HG02571 (cell line): ENCODE measurements at regions not wholly inside any gene's neighbourhood (a gene's known extent, or its start where the extent isn't known, plus 50 kb on each side); places are given as distances from the start of the nearest gene placed in this dataset.

Experiments used
- ATAC-seq: cut with Tn5 transposase; IDR thresholded peaks from one replicate; pipeline ENCODE4 v1.9.1; 2021; ENCODE audit warnings: mild to moderate bottlenecking, moderate library complexity; ENCODE audit not compliant: unreplicated experiment

DNA sequence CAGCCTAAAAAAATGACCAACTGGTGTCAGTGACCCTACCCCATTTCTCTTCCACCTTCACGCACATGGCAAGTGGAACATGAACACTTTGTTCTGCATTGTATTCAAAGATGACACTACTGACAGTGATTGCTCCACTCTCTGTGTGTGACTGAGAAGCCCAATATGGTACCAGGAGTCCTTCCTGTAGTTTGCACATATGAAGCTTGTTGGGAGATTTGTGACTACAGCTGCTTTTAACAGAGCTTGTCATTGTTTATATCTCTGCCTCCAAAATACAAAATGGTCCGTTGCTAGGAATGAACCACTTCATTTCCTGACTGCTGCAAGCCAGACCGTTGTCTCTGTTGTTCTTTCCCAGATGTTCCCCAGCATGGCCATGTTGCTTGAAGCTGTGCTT is 140.3 kb upstream of the TCF21 start:
- no peak for ATAC-seq

DNA sequence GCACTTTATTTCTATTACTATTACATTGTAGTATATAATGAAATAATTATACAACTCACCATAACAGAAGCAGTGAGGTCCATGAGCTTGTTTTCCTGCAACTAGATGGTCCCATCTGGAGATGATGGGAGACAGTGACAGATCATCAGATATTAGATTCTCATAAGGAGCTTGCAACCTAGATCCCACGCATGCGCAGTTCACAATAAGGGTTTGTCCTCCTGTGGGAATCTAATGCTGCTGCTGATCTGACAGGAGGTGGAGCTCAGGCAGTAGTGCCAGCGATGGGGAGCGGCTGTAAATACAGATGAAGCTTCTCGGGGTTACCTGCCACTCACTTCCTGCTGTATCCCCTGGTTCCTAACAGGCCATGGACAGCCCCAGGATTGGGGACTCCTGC is 139.5 kb upstream of the TCF21 start:
- ATAC-seq = no peak

DNA sequence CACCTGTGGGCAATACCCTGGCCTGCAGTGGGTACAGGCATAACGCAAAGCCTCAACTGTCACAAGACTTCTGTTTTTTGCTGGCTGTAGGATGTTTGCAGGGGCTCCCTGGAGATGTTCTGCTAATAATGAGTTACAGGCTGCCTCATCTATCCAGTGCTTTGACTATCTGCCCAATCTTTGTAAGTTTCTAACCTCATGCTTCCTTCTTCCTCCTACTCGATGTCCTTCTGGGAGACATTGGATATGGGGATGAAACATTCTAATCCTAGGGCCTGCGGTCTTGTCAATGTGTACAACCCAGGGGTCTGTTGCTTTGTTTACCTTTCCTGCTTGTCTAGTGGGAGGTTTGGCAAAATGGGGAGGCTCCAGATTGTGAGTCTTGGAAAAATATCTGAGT is 136.8 kb upstream of the TCF21 start:
- no peak for ATAC-seq

- ATAC-seq = no peak
Measured at GRCh38 chr6:133753756-133754155, 135.2 kb upstream of the TCF21 start.

DNA sequence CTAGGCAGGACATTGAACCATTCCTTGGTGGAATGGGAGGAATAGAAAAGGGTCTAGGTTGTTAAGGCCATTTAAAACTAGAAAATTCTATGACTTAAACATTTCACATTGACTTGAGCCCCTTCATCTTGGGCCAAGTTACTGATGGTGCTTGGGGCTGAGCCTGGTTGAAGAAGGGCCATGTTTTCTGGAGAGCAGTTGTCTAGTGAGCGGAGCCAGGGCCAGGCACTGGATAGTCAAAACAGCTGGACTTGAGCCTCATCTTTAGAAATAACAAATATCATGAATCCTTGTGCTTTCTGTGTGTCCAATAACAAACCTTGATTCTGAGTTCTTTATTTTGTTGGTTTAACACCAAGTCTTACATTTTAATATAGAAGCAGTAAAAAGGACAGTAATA is 134.6 kb upstream of the TCF21 start:
- ATAC-seq = no peak

DNA sequence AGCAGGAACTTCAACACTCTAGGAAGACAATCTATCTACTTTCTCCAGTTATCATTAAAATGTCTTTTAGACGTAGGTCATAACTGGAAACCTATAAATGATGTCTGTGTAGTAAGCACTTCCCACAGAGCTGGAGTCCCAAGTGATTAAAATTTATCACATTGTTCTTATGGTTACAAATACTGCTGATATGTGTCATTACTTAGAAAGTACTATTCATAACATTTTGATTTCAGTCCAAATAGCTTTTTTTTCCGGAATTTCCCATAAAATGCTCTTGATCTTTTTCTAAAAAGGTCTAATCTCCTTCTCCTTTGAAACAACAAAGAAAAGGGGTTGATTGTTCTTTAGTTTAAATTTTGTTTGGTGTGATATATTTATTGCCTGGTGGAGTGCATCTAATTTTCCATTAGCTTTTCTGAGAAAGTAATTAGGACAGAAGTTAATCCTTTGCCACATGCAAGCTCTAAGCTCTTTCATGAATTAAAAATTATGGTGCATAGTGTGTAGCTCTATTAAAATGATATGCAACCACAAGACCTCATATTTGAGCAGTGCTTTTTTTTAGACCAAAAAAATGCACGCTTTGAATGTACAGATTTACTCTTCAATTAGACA is 132.7 kb upstream of the TCF21 start:
- no peak for ATAC-seq

- no peak for ATAC-seq
Measured at GRCh38 chr6:133757335-133757734, 131.6 kb upstream of the TCF21 start.

DNA sequence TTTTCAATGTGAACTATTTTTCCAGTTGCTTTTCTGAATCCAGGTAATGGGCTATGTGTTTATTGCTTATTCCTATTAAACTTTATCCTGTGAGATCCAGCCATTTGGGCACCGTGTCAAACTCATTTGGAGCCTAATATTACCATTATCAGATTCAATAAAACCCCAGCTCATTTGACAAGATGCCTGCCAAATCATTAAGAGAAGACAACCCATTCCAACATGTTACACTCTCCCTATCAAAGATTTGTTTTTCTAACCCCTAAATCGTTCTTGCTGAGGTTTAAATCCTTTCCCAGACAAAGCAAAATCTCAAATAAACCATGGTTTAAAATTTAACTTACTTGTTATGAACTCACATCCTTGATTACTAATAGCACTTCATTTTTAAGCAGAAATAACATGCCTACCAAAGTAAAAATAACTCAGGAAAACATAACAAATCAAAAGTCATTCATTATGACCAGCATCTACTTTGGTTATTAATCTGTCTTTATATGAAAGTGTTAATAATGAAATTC is 130.0 kb upstream of the TCF21 start:
- no peak for ATAC-seq

- no peak for ATAC-seq
Measured at GRCh38 chr6:133759524-133759923, 129.4 kb upstream of the TCF21 start.

DNA sequence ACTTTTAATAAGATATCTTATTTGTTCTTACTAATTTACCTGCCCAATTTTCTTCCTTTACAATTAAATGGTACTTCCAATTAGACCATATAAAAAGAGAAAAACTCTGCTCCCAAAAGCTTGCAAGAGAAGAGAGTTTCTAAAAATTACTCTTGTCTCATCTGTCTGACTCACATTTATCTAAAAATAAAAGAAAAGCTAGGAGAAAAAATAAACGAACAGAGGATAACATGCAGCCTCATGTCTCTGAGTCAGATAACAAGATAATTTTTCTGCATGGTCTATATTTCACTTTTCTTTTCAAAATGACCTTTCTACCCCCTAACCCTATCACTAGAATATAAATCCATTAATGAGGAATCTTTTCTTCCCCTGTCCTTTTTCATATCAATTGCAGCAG is 127.2 kb upstream of the TCF21 start:
- no peak for ATAC-seq

DNA sequence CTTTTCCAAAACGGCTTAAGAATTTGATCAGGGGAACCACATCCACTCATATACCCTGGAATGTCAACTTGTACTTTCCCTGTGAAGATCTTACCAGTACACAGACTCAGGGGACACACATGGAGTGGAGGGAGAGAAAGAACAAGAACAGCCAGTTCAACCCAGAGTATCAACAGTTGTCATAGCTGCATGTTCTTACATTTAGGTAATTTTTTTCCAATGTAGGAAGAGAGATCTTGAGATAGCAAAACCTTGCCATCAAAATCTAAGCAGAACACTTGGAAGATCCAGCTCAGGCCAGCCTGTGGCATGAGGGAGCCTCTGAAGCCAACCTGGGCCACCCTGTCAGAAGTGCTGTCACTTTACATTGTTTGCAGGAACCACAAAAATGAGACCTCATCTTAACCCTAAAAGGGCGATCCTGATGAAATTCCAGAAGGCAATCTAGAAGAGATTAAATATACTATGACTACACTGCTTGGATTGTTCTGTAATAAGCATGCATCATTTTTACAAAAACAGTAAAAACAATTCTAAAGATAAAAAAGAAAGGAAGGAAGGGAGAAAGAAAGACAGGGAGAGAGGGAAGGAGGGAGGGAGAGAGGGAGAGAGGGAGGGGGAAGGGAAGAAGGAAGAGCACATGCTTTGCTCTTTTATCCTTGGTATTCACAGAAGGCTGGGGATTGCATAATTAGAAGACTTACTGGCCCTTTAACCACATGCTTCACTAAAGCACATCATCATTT is 124.7 kb upstream of the TCF21 start:
- ATAC-seq = no peak

DNA sequence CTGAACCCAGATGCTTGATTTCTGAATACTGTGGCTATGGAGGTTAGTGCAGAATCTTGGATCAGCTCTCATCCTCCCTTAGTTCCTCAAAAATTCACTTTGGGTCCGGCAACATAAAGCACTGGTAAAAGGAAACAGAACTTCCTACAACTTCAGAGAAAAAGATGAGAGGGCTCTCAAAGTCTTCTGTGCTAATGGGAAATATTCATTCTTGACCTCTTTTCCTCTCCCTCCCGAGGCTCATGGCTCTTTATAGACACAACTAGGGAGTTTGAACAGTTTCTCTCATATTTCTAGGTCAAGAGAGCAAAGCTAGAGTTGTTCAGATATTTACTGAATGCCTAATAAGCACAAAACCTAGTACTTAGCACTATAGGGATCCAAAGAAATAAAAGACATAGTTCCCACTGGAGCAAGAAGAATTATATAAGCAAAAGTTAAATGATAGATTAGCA is 124.1 kb upstream of the TCF21 start:
- no peak for ATAC-seq

DNA sequence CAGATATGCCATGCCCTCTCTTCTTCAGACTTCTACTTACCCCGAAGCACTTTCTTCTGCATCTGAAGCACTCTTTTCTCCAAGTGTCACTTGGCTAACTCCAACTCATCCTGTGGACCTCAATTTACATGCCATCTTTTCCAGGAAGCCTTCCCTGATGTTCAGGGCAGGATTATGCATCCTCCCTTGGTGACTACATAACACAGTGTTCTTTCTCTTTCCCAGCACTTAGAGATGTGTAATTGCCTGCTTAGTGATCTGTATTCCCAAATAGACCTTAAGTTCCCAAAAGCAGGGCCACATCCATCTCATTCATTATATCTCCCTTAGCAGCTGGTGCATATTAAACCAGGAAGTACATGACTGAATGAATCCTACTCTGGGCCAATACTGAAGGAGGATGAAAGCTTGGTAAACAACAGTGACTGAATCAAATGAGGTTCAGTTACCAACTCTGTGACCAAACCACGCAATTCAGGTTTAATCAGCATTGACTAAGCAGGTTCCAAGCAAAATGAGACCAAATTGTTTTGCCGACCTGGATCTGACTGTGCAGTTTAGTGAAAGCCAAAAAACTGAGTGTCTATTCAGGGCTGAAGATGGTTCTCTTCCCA is 121.4 kb upstream of the TCF21 start:
- ATAC-seq = no peak

- ATAC-seq = no peak
Measured at GRCh38 chr6:133768656-133769295, 120.1 kb upstream of the TCF21 start.

DNA sequence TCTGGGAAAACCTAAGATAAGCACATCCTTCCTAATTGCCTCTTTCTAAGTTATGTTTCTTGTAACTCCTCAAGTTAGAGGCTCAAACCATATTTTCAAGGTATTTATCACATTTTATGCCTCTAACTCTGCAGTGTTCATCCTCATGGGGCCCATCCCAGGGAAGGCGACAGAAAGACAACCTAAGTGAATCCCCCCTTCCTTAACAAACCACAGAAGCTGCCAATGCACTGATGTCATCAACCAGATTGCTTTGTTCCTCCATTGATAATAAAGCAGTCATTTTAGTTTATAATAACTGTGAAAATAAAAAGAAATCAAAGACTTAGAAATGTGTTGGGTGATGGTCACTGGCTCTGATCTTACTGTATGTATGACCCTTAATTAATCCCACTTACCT is 119.5 kb upstream of the TCF21 start:
- no peak for ATAC-seq

DNA sequence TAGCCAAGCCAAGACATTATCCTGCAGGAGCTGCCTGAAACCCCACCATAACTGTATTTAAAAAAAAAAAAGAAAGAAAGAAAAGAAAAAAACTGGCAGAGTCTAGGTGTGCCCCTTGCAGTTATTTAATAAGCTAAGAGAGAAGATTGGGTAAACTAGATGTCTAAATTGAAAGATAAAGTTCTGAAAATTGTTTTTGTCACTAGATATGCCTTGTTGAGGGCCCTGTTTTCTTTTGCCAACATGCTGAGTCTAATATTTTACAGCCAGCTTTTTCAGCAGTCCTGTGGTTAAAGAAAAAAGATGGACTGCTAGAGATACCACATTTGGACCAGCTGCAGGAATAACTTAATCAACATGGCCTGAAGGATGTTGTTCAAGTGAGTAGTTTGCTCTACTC is 116.3 kb upstream of the TCF21 start:
- ATAC-seq = no peak

- no peak for ATAC-seq
Measured at GRCh38 chr6:133773776-133774175, 115.1 kb upstream of the TCF21 start.

GRCh38 chr6:133774356-133774755 is 114.6 kb upstream of the TCF21 start:
- no peak for ATAC-seq

DNA sequence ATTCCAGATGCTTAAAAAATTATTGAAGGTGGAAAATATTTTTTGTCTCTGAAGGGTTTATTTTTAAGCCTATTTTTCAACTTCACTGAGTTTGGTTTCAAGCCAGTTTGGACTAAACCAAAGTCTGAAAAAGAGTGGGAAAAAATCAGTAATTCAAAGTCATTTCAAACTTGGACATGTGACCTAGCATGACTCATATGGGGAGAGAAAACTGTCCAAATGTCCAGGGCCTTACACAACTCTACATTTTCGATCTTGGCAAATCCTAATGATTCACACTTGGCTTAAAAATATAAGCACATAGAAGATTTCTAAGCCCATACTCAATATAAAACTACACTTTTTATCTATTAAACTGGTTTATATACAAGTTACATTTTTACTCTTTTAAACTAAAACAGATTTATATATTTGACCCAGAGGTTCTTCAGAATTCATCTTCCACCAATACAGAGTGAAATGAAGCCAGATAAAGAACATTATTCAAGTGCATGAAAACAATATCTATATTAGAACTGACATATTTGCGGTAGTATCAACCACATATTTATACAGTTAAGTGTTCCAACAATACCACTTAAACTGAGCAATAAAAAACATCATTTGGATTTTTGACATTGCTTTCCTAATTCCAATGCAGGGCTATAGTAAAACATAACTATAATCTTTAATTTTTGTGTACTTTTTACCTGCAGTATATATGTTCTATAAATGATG is 110.3 kb upstream of the TCF21 start:
- no peak for ATAC-seq

DNA sequence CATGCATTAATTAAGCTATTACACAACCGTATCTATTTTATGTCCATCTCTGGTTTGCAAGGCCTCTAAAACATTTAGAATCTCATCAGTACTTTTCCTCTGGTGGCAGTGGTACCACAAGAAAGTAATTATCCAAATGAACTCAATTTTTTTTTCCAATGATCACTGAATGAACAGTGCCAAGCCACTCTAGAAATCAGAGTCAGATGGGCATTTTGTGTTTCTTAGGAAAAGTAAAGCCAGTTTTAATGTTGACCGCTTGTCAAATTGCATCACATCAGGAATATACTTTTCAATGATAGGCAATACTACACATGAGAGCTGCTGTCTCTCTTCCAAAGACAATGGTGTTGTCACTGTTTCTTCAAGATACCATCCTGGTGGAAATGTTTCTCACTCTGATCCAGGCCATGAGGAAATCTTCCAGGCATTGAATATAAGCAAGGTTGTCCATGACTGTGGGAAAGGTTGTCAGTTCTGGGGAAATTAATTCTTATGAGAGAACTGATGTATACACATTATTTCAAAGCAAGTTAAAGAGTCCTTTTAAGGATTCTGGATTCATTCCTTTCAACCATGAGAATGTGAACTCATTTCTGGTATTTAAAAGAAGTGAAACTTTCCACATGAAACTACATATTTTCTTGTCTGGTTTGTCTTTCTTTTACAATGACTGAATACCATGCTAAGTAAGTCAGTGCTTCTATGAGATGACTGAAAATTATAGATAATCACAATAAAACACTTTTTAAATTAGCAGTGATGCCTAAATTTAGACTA is 108.8 kb upstream of the TCF21 start:
- ATAC-seq = no peak
